HCT116 (cell line): ENCODE measurements at regions not wholly inside any gene's neighbourhood (a gene's known extent, or its start where the extent isn't known, plus 50 kb on each side); places are given as distances from the start of the nearest gene placed in this dataset.

Experiments
- ATAC-seq: fragments of 200-7000 bp; cut with Tn5 transposase; 2 replicates; pipeline ENCODE4 v1.9.1; 2020; ENCODE audit warnings: mild to moderate bottlenecking, moderate library complexity
- BruUV-seq: library from RNA; stranded (reverse); fragments of 400-500 nt; replicated peaks from 2 replicates; lab custom pipeline; 2021; lab: Mats Ljungman, UMichigan
- CTCF ChIA-PET: fragments of 300-600 bp; sonication (Branson Sonifier 250); formaldehyde crosslinking; loops from one replicate; lab custom pipeline; 2021; ENCODE audit warnings: antibody characterized with exemption; lab: Charles Lee
- POLR2A ChIA-PET: fragments of 300-600, 350-600 bp; sonication (Branson Sonifier 250); formaldehyde crosslinking; loops from one replicate; lab custom pipeline; 2021; ENCODE audit warnings: antibody characterized with exemption; lab: Charles Lee
- RAD21 ChIA-PET, 2 experiments: fragments of 300-600 bp; sonication (Branson Sonifier 250); formaldehyde crosslinking; loops; one replicate each; lab custom pipeline; 2023; ENCODE audit warnings: low total read pairs in 2 of 2; ENCODE audit not compliant: uncharacterized antibody in 2 of 2, unreplicated experiment in 2 of 2, low non-redundant PET in 1 of 2; lab: Charles Lee
- DNase-seq: peaks from one replicate; pipeline ENCODE4 v3.0.0-alpha.2; 2010; ENCODE audit warnings: low read depth, low spot score
- H2AFZ ChIP-seq: fragments of 200-600 bp; shearing (Covaris generic), sonication (generic); 2 replicates; pipeline ENCODE4 v1.6.1; 2017; ENCODE audit warnings: low read depth, mixed run types, mixed read lengths, antibody characterized with exemption, low read length; ENCODE audit not compliant: poor library complexity, severe bottlenecking
- H3K27ac ChIP-seq: 2 replicates; pipeline ENCODE4 v1.5.1; 2012; ENCODE audit warnings: low read depth, low read length
- H3K27me3 ChIP-seq: fragments of 200-600 bp; sonication (generic); 2 replicates; pipeline ENCODE4 v1.6.1; 2016; ENCODE audit warnings: mixed run types, low read length, mixed read lengths; ENCODE audit not compliant: insufficient read depth
- H3K36me3 ChIP-seq, 2 experiments: fragments of 200-500 bp in 1 of 2; fragments of 200-600 bp in 1 of 2; sonication (Bioruptor generic) in 1 of 2; sonication (generic) in 1 of 2; 2 replicates each; pipeline versions ENCODE4 v1.5.1 to v1.6.1; 2014 to 2016; ENCODE audit warnings: low read length in 2 of 2, inconsistent platforms in 1 of 2, mixed read lengths in 1 of 2, mixed run types in 1 of 2; ENCODE audit not compliant: insufficient read depth in 2 of 2, control insufficient read depth in 1 of 2
- H3K4me1 ChIP-seq, 2 experiments: fragments of 200-600 bp in 1 of 2; sonication (generic) in 1 of 2; 2 replicates each; pipeline versions ENCODE4 v1.5.1 to v1.6.1; 2012 to 2017; ENCODE audit warnings: low read length in 2 of 2, inconsistent platforms in 1 of 2, mild to moderate bottlenecking in 1 of 2, mixed read lengths in 1 of 2, mixed run types in 1 of 2, moderate library complexity in 1 of 2; ENCODE audit not compliant: insufficient read depth in 2 of 2, control insufficient read depth in 1 of 2
- H3K4me2 ChIP-seq: fragments of 200-600 bp; sonication (generic); 2 replicates; pipeline ENCODE4 v1.6.1; 2017; ENCODE audit warnings: mixed run types, low read length, mixed read lengths
- H3K4me3 ChIP-seq, 2 experiments: fragments of 200-600 bp in 1 of 2; sonication (generic) in 1 of 2; replicated peaks in 1 of 2; 2 replicates each; pipeline ENCODE4 v1.5.1; 2011 to 2016; ENCODE audit warnings: low read length in 2 of 2, control low read depth in 1 of 2, low read depth in 1 of 2, mild to moderate bottlenecking in 1 of 2, mixed read lengths in 1 of 2, mixed run types in 1 of 2
- H3K79me2 ChIP-seq: fragments of 200-600 bp; sonication (generic); 2 replicates; pipeline ENCODE4 v1.6.1; 2017; ENCODE audit warnings: mild to moderate bottlenecking, mixed run types, low read length, moderate library complexity, mixed read lengths; ENCODE audit not compliant: insufficient read depth
- H3K9ac ChIP-seq: fragments of 200-600 bp; sonication (generic); 2 replicates; pipeline ENCODE4 v1.6.1; 2016; ENCODE audit warnings: low read length, mixed read lengths
- H3K9me2 ChIP-seq: fragments of 200-600 bp; sonication (generic), shearing (Covaris generic); 2 replicates; pipeline ENCODE4 v1.6.1; 2017; ENCODE audit warnings: mixed run types, mild to moderate bottlenecking, moderate library complexity; ENCODE audit not compliant: insufficient read depth
- H3K9me3 ChIP-seq, 2 experiments: fragments of 200-500 bp in 1 of 2; fragments of 200-600 bp in 1 of 2; sonication (Bioruptor generic) in 1 of 2; sonication (generic) in 1 of 2; 2 replicates each; pipeline ENCODE4 v1.6.1; 2014 to 2017; ENCODE audit warnings: low read length in 2 of 2, mixed read lengths in 2 of 2, inconsistent platforms in 1 of 2, low read depth in 1 of 2, mild to moderate bottlenecking in 1 of 2, mixed run types in 1 of 2, moderate library complexity in 1 of 2; ENCODE audit not compliant: control insufficient read depth in 1 of 2, insufficient read depth in 1 of 2
- H4K20me1 ChIP-seq: fragments of 200-600 bp; sonication (generic), shearing (Covaris generic); 2 replicates; pipeline ENCODE4 v1.6.1; 2017; ENCODE audit warnings: mixed run types, mild to moderate bottlenecking, moderate library complexity; ENCODE audit not compliant: insufficient read depth
- ATF3 ChIP-seq: IDR thresholded peaks from 2 replicates; pipeline ENCODE4 v1.6.1; 2012
- CEBPB ChIP-seq: IDR thresholded peaks from 2 replicates; pipeline ENCODE4 v1.6.1; 2012; ENCODE audit warnings: low read depth
- CTCF ChIP-seq, 3 experiments: fragments of 200-600 bp in 1 of 3; sonication (generic) in 1 of 3; IDR thresholded peaks in 2 of 3; conservative IDR thresholded peaks in 1 of 3; 2 replicates each; pipeline ENCODE4 v1.5.1; 2012 to 2017; ENCODE audit warnings: low read depth in 2 of 3, low read length in 2 of 3, antibody characterized with exemption in 1 of 3, borderline replicate concordance in 1 of 3, control low read depth in 1 of 3, mild to moderate bottlenecking in 1 of 3, mixed read lengths in 1 of 3, mixed run types in 1 of 3, moderate library complexity in 1 of 3; ENCODE audit not compliant: insufficient read depth in 1 of 3
- ELF1 ChIP-seq: IDR thresholded peaks from 2 replicates; pipeline ENCODE4 v1.6.1; 2012; ENCODE audit warnings: low read depth, borderline replicate concordance
- EZH2 ChIP-seq: fragments of 200-600 bp; sonication (generic); IDR thresholded peaks from 2 replicates; pipeline ENCODE4 v1.6.1; 2017; ENCODE audit warnings: antibody characterized with exemption, mixed run types
- FOSL1 ChIP-seq: IDR thresholded peaks from 2 replicates; pipeline ENCODE4 v1.6.1; 2012; ENCODE audit warnings: low read depth
- MAX ChIP-seq: IDR thresholded peaks from 2 replicates; pipeline ENCODE4 v1.6.1; 2012
- POLR2A ChIP-seq: IDR thresholded peaks from 2 replicates; pipeline ENCODE4 v1.7.0; 2011; ENCODE audit warnings: borderline replicate concordance; ENCODE audit not compliant: insufficient read depth, insufficient read length; ENCODE audit errors: extremely low read depth
- POLR2AphosphoS5 ChIP-seq: IDR thresholded peaks from 2 replicates; pipeline ENCODE4 v1.6.1; 2011; ENCODE audit warnings: mild to moderate bottlenecking, low read depth, low read length, moderate library complexity
- RAD21 ChIP-seq: IDR thresholded peaks from 2 replicates; pipeline ENCODE4 v1.6.1; 2012; ENCODE audit warnings: low read depth, mild to moderate bottlenecking
- REST ChIP-seq: IDR thresholded peaks from 2 replicates; pipeline ENCODE4 v1.6.1; 2012; ENCODE audit warnings: low read depth
- YY1 ChIP-seq: IDR thresholded peaks from 2 replicates; pipeline ENCODE4 v1.6.1; 2011; ENCODE audit warnings: low read length, low read depth, moderate library complexity, mild to moderate bottlenecking; ENCODE audit not compliant: insufficient replicate concordance; ENCODE audit errors: extremely low read depth
- ZBTB33 ChIP-seq: IDR thresholded peaks from 2 replicates; pipeline ENCODE4 v1.6.1; 2011; ENCODE audit warnings: mild to moderate bottlenecking, low read length, moderate library complexity; ENCODE audit not compliant: insufficient replicate concordance; ENCODE audit errors: extremely low read depth
- ZFX ChIP-seq: fragments of 450-650 bp; IDR thresholded peaks from 2 replicates; pipeline ENCODE4 v1.6.1; 2017
- ZNF274 ChIP-seq: fragments of 200-500 bp; sonication (Bioruptor generic); IDR thresholded peaks from 2 replicates; pipeline ENCODE4 v1.6.1; 2014; ENCODE audit warnings: mild to moderate bottlenecking, low read depth, low read length, inconsistent platforms
- intact Hi-C: fragments of 100-400 bp; cut with micrococcal nuclease; formaldehyde crosslinking; loops from 2 replicates; pipeline ENCODE4 v1.10.0; 2022

GRCh38 chr18:28875059-28875458, 698.1 kb upstream of the CDH2 start (continued):
- TF ChIP-seq ZBTB33, result no peak
- TF ChIP-seq, all 23 proteins: peak for 0

GRCh38 chr18:28863396-28863795, 686.5 kb upstream of the CDH2 start:
- Histone ChIP-seq H4K20me1 (no peaks in the 10 kb centered on the region), H3K4me2 (no peak overlapping the region), H3K9me3 (no peaks in the 10 kb centered on the region), H3K9me2 (no peaks in the 10 kb centered on the region), H3K4me1 (no peaks in the 10 kb centered on the region), H3K9ac (no peak overlapping the region), H3K27me3 (no peaks in the 10 kb centered on the region), H3K79me2 (no peaks in the 10 kb centered on the region), H2AFZ (no peak overlapping the region), H3K36me3 (no peaks in the 10 kb centered on the region), H3K27ac (no peak overlapping the region), H3K4me3 (no peak overlapping the region)
- POLR2A ChIA-PET, result no interaction called here
- intact Hi-C loops, result no loop called here
- TF ChIP-seq ELF1 (no peak), YY1 (no peak), POLR2AphosphoS5 (no peak), CTCF (IDR thresholded peaks at IDR 0.05 in 2 of 3, conservative IDR thresholded peaks at IDR 0.05 in 1 of 3; ENCODE audit: borderline replicate concordance in 1 of 3, insufficient read depth in 1 of 3, low read depth in 2 of 3, low read length in 2 of 3) (no peak), MAX (no peak), FOSL1 (no peak), REST (no peak), EZH2 (no peak), CEBPB (no peak), ZNF274 (no peak), ATF3 (no peak), ZFX (no peak), RAD21 (no peak), POLR2A (no peak)
- BruUV-seq, result no TSS peak
- RAD21 ChIA-PET, result no interaction called here
- CTCF ChIA-PET, result no interaction called here
- DNase-seq (no peak), ATAC-seq (no peak)
